Inferior parietal cortex (tissue), 1 donor: ENCODE measurements at regions not wholly inside any gene's neighbourhood (a gene's known extent, or its start where the extent isn't known, plus 50 kb on each side); places are given as distances from the start of the nearest gene placed in this dataset.

Experiments used
- DNase-seq: peaks from one replicate; pipeline ENCODE4 v3.0.0-alpha.2; 2016; ENCODE audit errors: extremely low spot score

GRCh38 chr17:79539944-79540705 is 70.7 kb downstream of the RBFOX3 start:
- DNase-seq: no peak

- no peak for DNase-seq
Observed at GRCh38 chr17:79538291-79538690, 72.6 kb downstream of the RBFOX3 start.

GRCh38 chr17:79537686-79538085 is 73.2 kb downstream of the RBFOX3 start:
- no peak for DNase-seq

- no peak for DNase-seq
Observed at GRCh38 chr17:79537061-79537460, 73.8 kb downstream of the RBFOX3 start.

- no peak for DNase-seq
Observed at GRCh38 chr17:79536212-79536840, 74.5 kb downstream of the RBFOX3 start.

GRCh38 chr17:79535728-79536025 is 75.2 kb downstream of the RBFOX3 start:
- DNase-seq: no peak

- no peak for DNase-seq
Observed at GRCh38 chr17:79534851-79535727, 75.8 kb downstream of the RBFOX3 start.

GRCh38 chr17:79534111-79534510 is 76.7 kb downstream of the RBFOX3 start:
- no peak for DNase-seq

- DNase-seq: no peak
Observed at GRCh38 chr17:79533116-79533515, 77.7 kb downstream of the RBFOX3 start.

- DNase-seq: no peak
Observed at GRCh38 chr17:79532107-79532790, 78.6 kb downstream of the RBFOX3 start.

GRCh38 chr17:79531191-79532095 is 79.4 kb downstream of the RBFOX3 start:
- DNase-seq: no peak

GRCh38 chr17:79530361-79531105 is 80.3 kb downstream of the RBFOX3 start:
- no peak for DNase-seq

GRCh38 chr17:79529661-79530081 is 81.2 kb downstream of the RBFOX3 start:
- no peak for DNase-seq

- no peak for DNase-seq
Observed at GRCh38 chr17:79528592-79529125, 82.2 kb downstream of the RBFOX3 start.

- no peak for DNase-seq
Observed at GRCh38 chr17:79527306-79527705, 83.5 kb downstream of the RBFOX3 start.

- no peak for DNase-seq
Observed at GRCh38 chr17:79525793-79526677, 84.8 kb downstream of the RBFOX3 start.

- no peak for DNase-seq
Observed at GRCh38 chr17:79524213-79525187, 86.4 kb downstream of the RBFOX3 start.

- DNase-seq: no peak
Observed at GRCh38 chr17:79522414-79522813, 88.4 kb downstream of the RBFOX3 start.
